GM12892 (cell line): ENCODE measurements at regions not wholly inside any gene's neighbourhood (a gene's known extent, or its start where the extent isn't known, plus 50 kb on each side); places are given as distances from the start of the nearest gene placed in this dataset.

Experiments used
- DNase-seq: peaks from one replicate; pipeline ENCODE4 v3.0.0; 2011; ENCODE audit not compliant: insufficient read length
- FAIRE-seq: peaks from 2 replicates; lab custom pipeline; 2011; peaks lifted over from hg19 to GRCh38; lab: Jason Lieb, UNC
- POLR2A ChIP-seq: IDR thresholded peaks from 2 replicates; pipeline ENCODE4 v1.6.1; 2011; ENCODE audit warnings: low read depth, low read length, control low read depth
- POLR2AphosphoS5 ChIP-seq: IDR thresholded peaks from 2 replicates; pipeline ENCODE4 v1.6.1; 2011; ENCODE audit warnings: low read depth, low read length, control low read depth
- TAF1 ChIP-seq: IDR thresholded peaks from 2 replicates; pipeline ENCODE4 v1.6.1; 2011; ENCODE audit warnings: low read depth, mild to moderate bottlenecking, control low read depth, low read length, borderline replicate concordance

GRCh38 chr2:9765611-9766531 is 77.4 kb upstream of the TAF1B start:
- no peak for TF ChIP-seq POLR2A
- no peak for TF ChIP-seq POLR2AphosphoS5
- TF ChIP-seq TAF1: no peak
- FAIRE-seq: no peak
- no peak for DNase-seq

- DNase-seq (no peak), FAIRE-seq (no peak)
- TF ChIP-seq POLR2AphosphoS5 (no peak), POLR2A (no peak), TAF1 (no peak)
These were observed 75.5 kb upstream of the TAF1B start for GRCh38 chr2:9767656-9768281.

- FAIRE-seq (no peak), DNase-seq (no peak)
- TF ChIP-seq TAF1 (no peak), POLR2A (no peak), POLR2AphosphoS5 (no peak)
These were observed 74.9 kb upstream of the TAF1B start for GRCh38 chr2:9768388-9768787.

DNA sequence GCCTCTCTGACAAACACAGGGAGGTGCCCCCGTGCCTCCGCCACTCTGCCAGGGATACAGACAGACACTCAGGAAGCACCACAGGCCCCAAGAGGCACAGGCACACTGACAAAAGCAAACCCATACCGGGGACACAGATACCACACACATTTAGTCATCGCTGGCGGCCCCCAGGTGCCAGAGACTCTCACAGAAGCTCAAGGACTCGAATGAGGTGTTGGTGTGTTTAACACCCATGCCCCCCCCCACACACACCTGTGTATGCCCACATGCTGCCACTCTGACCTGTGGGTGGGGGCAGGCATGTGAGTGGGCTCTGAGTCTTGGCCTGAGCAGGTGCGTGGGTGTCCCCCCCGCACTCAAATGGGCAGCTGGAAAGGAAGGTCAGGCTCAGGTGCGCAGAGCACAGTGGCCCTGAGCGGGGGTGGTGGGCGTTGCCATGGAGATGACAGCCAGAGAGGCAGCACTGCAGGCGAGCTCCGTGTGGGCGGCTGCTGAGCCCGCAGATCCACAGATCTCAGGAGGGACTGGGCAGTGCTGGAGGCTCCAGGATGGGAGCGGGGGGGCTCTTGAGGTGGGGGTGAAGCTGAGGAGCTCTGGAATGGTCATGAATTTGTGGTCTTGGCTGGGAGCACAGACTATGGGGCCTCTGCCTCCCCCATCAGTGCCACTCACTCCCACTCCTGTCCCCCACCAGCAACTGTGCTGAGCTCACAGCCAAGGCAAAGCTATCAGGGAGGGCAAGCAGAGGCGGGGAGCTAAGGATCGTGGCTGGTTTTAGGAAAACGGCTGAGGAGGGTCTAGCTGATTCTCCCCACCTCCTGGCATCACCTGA is 73.9 kb upstream of the TAF1B start:
- TF ChIP-seq POLR2A (no peak), TAF1 (no peak), POLR2AphosphoS5 (no peak)
- FAIRE-seq: peak; percentile 54
- DNase-seq: peak; percentile 59

GRCh38 chr2:9770006-9770307 is 73.3 kb upstream of the TAF1B start:
- TF ChIP-seq POLR2A (no peak), POLR2AphosphoS5 (no peak), TAF1 (no peak)
- DNase-seq (no peak), FAIRE-seq (no peak)

- no peak for TF ChIP-seq POLR2A
- TF ChIP-seq POLR2AphosphoS5: no peak
- no peak for TF ChIP-seq TAF1
- DNase-seq: peak; percentile 69
- FAIRE-seq: peak; percentile 90
These were observed 72.8 kb upstream of the TAF1B start for GRCh38 chr2:9770308-9771100.

DNA sequence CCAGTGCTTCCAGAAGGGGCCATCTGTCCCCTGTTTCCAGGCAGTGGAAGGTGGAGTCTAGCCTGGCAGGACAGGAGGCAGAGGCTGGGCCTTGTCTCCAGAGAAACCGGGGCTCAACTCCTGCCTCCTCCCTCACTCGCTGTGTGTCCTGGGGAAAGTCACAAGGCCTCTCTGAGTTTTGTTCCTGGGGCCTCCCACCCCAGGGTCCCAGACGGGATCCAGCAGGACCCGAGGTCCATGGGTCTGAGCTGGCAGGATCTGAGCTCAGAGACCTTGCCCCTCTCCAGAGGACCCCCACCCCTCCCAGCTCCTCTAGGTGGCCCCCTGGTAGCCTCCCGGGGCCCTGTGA is 72.2 kb upstream of the TAF1B start:
- no peak for FAIRE-seq
- no peak for DNase-seq
- TF ChIP-seq POLR2AphosphoS5 (no peak), TAF1 (no peak), POLR2A (no peak)

DNA sequence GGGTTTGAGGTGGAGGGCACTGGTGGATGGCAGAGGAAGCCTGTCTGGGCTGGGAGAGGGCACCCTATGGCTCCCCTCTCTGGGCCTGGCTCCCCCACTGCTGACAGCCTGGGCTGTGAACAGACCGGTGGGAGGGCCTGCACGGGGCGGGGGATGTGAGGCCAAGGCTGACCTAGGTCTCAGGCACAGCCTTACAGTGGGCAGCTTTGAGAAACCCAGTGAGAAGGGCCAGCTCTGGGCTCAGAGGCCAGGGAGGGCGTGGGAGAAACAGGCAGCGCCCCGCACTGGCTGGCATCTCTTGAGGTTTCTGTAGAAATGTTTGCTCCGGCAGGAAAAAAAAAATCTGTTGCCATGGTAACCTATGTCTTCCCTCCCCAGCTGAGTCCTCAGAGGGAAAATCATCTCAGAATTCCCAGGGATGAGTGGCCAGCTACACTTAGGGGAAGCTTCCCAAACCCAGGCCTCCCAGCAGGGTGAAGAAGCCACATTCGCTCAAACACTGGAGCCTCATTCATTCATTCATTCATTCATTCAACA is 71.7 kb upstream of the TAF1B start:
- no peak for TF ChIP-seq TAF1
- TF ChIP-seq POLR2A: no peak
- no peak for TF ChIP-seq POLR2AphosphoS5
- no peak for DNase-seq
- no peak for FAIRE-seq

- FAIRE-seq (no peak), DNase-seq (no peak)
- TF ChIP-seq POLR2A: no peak
These were observed 71.0 kb upstream of the TAF1B start for GRCh38 chr2:9772035-9772998.

- no peak for FAIRE-seq
- DNase-seq: no peak
- TF ChIP-seq TAF1 (no peak), POLR2AphosphoS5 (no peak), POLR2A (no peak)
These were observed 70.0 kb upstream of the TAF1B start for GRCh38 chr2:9772999-9773902.
